COLO668 (cell line): ENCODE measurements at regions not wholly inside any gene's neighbourhood (a gene's known extent, or its start where the extent isn't known, plus 50 kb on each side); places are given as distances from the start of the nearest gene placed in this dataset.
A peak's percentile ranks its signal among the peaks of the same experiment; 100 is the strongest.

Experiments used
- DNase-seq: peaks from one replicate; lab custom pipeline; 2025; ENCODE audit not compliant: unreplicated experiment; lab: John Stamatoyannopoulos, UW

DNA sequence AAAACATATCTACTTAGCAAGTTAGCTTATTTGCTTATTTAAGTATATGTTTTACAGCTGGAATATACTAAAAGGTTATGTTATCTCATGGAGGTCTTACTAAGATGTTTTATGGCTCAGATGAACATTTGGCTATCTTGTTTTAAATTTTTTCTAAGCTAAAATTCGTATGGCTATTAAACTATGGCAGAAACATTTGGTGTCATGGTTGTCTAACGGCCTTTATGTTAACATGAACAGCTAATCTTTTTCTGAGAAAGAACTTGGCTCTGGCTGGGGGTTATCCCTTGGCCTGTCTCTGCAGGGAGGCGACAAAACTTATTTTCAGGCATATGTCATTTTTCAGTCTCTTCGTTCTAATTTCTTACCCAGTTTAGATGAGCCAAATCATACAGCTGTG is 101.5 kb upstream of the MTPN start:
- DNase-seq: no peak

DNA sequence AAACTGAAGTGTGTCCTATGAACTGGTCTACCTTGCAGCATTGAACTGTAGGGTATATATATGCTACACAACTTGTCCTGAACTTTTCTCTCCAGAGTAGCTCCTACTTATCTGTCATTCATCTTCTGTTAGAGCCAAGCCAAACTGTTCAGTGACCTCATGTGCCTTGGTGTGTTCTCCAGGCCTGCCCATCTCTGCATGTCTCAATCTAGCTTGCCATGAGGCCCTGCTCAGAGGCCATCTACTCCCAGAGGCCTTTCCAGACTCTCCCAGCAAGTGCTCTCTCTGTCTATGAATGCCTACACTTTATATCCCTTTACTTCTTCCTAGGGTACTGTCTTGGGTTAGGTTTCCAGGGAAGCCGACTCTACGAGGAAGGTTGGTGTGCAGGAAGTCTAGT is 99.8 kb upstream of the MTPN start:
- DNase-seq: no peak

DNA sequence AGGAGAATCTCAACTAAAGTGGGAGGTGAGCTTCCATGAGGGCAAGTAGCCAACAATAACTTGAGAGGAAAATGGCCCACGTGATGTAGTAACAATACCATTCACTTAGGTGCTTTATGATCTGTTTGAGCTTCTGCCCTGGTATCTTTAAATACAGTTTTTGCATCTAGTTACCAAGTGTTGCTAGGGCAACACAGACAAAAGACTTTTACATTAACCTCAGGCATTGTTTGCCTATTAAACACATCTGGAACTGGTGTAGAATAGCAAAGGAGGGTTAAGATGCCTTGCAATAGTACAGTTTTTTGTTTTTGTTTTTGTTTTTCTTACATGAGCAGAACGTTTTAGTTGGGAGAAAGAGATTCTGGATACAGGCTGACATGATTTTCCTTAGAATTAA is 97.7 kb upstream of the MTPN start:
- peak; percentile 35 for DNase-seq

DNA sequence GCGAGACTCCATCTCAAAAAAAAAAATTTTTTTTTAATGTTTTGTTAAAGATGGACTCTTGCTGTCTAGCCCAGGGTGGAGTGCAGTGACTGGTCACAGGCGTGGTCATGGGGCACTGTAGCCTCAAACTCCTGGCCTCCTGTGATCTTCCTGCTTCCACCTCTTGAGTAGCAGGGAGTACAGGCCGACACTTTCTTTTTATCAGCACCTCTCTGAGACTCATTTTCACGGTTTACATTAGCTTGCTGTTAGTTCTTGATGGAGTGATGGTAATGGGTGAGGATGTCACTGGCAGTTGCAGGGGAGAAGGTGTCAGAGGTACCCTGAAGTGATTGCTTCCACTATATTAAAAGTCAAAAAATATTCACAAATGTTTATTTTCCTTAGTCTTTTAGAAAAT is 95.3 kb upstream of the MTPN start:
- no peak for DNase-seq

DNA sequence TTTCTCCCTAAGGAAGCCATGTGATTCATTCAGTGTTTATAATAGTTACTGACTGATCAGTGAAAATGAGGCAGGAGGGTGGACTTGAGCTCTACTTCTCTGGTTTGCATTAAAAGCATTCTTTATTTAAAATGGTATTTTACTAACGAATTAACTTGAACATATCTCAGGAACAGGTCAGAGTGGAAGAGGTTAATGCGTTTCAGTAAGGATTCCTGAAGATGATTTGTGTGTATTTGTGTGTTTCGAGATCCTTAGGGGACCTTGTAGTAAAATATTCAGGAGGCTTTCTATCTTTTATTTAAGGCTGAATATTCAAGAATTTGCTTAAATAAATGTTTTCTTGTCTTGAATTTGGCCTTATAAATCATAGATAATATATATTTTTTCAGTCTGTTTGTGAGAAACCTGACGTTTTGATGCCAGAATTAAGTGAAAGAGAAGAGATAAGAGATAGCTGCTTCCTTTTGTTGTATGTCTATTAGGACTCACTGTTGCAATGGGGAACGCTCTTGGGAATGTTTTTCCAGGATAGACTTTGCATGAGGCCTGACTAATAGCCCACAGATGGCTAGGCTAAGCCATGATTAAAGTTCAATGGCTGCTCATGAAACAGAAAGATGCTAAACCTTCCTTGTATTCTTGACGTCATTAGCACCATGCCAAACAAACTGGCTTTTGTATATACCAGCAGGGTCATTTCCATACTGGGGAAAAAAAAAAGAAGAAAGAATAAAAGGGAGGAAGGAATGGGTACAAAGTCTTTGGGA is 93.8 kb upstream of the MTPN start:
- no peak for DNase-seq

DNA sequence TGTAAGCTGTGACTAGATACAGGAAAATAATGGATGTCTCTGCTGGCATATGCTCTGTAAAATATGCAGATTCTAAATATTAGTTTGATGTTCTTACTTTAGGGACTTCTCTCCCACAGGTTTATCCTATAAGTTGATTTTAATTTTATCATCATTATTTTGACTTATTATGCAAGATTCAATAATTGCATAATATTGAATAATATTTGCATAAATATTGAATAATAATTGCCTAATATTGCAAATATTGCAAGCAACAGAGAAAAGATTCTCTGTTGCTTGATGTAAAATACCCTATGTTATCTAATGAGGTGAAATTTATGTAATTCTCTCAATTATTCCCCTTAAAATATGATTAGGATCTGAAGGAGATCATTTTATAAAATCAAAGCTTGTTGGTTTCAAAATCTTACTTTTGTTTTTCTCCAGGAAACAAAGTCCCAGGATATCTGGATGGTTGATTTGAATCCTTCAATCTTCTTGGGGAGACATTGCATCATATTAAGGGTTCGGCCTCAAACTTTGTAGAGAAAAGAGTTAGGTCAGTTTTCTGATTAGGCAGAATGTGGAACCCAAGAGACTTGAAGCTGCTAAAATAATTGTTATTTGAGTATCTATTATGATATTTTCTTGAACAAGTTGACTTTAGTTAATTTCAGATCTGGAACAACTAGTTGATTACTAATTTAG is 92.8 kb upstream of the MTPN start:
- no peak for DNase-seq

DNA sequence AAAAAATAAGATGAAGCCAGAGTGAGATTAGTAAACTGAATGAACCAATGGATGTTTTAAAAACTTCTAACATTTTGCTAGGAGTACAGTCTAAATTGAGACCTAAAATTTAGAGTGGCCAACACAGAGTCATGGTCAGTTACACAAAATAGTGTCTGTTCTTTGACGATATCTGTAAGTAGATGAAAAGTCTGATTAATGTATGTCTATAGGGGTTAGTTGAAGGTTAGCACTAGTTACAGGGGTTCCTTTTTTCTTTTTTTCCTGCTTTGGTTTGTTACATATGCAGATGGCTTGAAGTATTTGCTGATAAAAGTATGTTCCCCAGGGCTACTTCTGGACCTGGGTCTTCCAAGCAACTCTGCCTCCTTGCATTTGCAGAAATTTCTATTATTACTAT is 90.1 kb upstream of the MTPN start:
- DNase-seq: no peak

DNA sequence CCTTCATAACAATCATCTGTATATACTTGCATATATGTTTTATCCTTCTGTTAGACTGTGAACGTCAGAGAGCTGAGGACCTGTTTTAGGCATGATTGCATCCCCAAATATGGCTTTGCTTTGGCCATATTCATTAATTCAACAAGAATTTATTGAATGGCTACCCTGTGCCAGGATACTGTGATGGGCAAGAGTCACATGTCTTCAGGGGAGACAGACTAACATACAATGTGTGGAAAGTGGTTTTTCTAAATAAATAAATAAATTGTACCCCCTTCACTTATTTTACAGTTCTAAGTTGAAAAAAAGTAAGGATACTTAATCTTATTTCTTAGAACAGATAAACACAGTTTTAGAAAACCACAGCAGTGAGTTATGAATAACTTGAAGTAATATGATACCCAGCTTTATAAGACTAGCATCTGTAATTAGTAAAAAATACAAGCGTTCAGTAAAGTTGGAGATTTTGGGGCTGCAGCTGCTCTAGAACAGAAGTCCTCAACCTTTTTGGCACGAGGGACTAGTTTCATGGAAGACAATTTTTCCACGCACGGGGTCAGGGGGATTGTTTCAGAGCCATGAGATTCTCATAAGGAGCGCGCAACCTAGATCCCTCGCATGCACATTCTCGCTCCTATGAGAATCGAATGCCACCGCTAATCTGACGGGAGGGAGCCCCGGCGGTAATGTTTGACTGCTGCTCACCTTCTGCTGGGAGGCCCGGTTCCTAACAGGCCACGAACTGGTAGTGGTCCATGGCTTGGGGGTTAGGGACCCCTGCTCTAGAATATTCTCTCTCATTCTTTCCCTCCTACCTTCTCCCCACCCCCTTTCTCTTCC is 89.4 kb upstream of the MTPN start:
- DNase-seq: no peak

DNA sequence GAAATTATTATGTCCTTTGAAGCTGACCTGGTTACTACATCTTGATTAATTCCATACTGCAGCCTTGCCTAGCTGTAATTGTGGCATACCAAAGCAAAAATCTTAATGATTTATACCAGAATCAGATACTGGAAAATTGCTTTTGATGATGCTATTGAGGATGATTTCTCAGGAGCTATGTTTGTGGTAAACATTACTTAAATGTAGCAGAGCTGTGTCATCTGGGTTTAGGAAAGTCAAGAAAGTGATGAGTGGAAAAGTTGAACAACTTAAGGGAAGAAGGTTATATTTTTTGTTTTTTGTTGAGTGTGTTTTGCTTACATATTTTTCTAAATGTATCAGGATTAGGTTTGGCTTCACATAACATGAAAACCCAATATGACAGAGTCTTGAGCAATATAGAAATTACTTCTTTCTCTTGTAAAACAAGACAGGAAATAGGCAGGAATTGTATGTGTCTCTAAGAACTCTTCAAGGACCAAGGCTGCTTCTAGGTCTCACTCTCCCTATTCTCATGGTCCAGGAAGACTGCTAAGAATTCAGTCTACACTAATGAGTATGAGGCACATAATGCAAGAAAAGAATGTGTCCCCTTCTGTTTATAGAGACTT is 87.6 kb upstream of the MTPN start:
- DNase-seq: no peak

DNA sequence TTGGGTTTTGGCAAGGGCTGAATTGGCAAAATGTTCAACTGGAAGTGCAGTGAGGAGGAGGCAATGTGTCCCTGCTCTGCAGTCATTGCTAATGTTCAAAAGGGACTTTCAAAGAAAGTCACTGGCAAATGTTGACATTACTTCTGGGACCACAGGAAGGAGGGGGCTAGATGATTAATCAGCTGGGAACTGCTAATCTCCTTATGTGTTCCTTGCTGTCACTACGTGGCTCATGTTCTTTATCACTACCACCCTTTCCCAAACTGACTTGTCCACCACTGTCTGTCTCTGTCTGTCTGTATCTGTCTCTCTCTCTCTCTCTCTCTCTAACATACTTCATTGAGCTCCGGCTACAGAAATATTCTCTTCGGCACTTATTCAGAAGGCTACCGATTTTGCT is 86.9 kb upstream of the MTPN start:
- no peak for DNase-seq

DNA sequence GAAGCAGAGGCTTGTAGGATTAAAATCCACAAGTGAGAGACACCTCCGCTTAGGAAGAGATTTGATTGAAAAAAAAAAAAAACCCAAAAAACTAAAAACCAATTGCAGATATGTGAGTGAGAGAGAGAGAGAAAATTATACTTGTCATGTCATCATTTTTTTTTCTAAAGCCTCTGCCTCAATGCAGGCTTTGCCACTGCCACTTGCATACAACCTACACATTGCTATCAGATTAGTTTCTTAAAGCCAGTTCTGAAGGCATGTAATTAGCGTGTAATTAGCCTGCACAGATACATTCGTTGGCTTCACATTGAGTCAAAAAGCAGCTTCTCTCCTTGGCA is 86.1 kb upstream of the MTPN start:
- DNase-seq: no peak

DNA sequence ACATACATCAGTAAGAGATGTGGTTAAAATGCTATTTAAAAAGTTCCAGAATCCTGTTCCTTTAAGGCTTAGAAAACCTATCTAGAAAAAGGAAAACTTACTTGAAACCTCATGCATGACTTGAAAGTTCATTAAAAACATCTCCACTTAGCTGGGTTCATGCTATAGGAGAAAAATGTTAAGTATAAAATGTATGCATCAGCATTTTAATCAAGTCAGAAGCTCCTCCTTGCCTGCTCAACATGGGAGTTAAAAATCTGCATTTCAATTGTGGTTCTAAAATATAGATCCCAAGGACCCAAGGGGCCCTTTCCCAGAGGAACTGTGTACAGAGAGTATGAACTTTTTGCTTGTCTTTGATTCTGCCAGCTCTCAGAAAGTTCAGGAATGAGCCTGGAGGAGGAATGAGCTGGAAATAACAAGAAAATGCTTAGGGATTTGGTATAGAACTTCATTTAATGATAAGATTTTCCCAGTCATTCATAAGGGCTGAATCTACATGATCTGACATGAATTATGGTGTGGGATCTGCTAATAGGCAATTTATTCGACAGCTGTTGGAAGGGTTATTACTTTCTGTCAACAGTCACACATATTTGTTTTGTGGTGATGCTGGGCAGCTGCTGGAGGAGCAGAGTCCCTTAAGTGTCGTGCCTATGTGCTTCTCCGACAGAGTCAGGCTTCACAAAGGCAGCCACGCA is 85.6 kb upstream of the MTPN start:
- peak; percentile 77 for DNase-seq

DNA sequence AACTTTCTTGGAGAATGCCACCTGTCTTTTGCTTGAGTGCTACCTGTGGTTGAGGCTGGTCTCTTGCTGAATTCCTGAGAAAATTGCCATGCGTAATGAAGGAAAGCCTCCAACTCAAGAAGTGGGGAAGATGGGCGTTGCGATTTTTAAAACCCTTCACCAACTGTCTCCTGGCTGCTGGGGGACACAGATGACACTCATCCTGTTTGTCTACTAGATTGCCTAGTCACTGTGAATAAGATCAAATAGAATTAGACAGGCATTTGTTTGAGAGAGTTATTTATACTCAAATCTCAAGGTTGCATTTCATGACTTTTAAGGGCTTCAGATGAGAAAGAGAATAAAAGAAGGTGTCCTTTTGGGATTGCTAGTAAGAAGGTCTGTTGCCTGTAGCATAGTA is 84.3 kb upstream of the MTPN start:
- no peak for DNase-seq

DNA sequence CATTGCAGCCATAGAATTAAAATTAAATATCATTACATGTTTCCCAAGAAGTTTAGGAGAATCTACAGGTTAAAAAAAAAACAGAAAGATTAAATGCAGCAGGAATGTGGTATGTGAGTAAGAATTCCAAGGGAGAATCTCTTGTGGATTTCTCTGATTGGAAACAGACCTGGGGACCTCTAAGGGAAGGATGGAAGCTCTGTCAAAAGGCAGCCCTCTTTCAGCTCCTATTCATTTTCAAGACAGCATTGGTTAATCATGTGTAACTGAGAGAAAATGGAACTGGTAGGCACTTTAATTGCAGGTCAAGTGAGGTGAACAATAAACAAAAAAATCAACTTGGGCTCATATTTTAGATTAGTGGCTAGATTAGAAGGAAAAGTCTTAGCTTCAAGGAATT is 81.4 kb upstream of the MTPN start:
- DNase-seq: no peak

DNA sequence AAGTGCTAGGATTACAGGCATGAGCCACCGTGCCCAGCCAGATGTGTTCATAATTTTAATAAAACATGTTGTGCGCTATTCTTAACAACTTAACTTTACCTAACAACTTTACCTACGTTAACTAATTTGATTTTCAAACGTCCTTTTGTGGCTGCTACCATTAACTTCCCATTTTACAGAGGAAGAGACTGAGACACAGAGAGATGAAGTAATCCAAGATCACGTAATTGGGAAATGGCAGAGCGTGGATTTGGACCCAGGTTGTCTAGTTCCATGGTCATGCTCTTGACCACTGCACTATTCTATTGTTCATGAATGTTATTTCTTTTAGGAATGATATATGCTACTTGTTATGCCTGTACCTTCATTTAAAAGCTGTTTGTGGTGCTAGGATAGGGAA is 80.3 kb upstream of the MTPN start:
- no peak for DNase-seq

DNA sequence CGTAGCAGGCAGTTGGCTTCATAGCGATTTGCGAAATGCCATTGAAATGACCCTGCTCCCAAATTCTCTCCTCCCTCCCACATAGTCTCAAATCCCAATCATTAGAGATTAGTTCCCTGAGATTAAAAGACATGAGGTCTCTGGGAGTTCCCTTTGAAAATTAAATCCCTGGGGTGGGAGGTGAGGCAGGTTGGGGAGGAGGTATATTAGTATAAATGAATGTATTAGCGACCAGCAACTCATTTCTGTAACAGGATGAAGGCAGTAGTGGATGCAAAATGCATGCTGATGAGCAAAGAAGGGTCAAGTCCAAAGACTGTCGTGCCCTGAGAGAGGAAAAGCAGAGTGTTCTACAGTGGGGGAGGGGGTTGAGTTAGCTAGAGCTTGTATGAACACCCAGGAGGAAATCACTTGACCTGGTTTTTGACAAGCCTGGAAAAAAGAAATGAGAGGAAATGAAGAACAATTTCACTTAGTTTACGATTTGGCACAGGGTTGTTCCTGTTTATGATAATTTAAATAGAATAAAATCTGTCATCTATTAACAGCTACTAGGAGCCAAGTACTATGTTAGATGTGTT is 79.6 kb upstream of the MTPN start:
- no peak for DNase-seq

DNA sequence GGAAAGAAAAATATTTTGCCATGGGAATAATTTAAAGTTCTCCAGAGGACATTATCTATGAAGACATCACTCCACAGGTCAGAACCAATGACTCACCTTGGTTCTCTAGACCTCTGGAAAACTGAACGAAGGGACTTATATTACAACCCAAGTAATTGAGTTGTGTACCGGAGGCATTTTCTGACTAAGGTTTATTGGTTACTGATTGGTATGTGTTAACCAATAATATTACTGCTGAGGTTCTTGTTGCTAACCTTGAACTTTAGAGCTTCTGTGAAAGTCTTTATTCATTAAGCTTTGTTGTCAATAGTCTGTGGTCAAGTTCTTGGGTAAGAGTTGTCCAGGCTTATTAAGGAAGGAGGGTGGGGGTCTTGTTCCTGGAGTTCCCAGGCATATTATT is 78.1 kb upstream of the MTPN start:
- no peak for DNase-seq

DNA sequence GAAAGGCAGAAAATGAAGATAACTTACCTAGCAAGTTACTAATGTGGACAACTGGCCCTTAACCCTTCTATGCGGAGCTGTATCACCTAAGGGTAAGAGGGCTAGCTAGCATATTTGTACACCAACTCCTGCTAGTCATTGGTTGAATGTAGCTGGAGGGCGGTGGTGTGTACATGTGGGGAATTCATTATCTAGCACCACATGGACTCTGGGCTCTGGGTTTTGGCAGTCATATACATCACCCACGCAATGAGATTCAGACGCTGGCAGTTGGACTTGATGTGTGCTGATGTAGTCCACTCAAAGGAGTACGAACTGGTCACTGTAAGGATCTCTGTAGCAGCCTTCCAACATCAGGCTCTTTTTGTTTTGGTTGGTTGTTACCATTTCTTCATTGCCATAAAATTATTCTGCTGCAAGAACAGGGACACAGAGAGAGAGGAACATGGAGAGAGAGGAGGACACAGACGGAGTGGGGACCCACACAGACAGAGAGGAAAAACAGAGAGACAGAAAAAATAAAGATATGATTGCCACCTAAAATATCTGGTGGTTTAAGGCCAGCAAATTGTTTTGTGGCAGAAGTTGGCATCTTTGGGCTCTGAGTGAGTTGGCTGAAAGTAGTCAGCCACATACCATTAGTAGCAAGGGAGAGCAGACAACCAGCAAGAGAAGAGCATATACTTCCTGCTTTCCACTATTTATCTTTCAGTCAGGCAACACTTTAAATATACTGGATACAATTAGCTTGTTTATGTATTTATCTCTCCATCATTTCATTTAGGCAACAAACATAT is 76.7 kb upstream of the MTPN start:
- DNase-seq: no peak

DNA sequence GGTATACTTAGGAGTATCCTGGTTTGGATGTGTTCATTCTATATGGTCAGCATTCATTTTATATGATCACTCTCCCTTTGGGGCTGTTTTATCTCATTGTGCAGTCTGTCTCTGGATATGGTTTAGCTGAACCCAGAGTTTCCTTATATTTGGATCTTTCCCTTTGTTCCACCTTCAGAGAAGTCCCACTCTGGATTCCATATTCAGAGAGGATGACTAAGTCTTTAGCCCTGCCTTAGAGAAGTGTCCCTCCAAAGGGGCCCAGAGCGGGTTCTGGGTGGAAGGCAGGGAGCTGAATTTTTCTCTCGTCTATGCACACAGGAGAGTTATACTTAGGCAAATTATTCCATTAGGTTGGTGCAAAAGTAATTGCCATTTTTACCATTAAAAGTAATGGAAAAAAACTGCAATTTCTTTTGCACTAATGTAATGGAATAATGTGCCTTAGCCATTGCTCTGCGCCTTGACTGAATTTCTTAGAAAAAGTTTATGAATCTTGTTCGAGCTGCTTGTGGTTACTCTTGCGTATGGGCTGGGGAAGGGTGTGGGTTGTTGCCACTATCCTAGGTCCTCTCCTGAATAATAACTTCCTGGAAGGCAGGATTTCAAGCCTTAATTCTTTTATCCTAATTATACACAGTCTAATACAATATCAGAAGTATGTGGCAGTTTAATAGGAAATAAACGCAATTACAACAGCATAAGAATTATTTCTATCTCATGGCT is 74.2 kb upstream of the MTPN start:
- DNase-seq: no peak
